ENCODE measurements at regions not wholly inside any gene's neighbourhood (a gene's known extent, or its start where the extent isn't known, plus 50 kb on each side); places are given as distances from the start of the nearest gene placed in this dataset.

DNA sequence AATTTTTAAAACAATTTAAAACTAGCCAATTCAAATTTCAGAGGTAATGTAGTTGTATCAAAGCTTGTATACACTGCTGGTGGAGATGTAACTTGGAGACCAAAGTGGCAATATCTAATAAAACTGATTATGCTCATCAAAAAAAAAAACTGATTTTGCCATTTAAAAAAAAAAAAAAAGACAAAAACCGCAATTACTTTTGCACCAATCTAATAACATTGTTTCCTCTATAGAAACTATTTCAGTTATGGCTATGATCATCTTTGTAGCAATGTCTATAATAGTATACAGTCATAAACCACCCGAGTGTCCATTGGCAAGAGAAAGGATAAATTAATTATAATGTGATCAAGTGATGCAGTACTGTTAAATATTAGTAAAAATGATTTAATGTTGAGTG is 149.3 kb upstream of the SEMA6D start:
- DNase-seq (ENCODE audit: low read depth in 2 of 2): no peak

DNA sequence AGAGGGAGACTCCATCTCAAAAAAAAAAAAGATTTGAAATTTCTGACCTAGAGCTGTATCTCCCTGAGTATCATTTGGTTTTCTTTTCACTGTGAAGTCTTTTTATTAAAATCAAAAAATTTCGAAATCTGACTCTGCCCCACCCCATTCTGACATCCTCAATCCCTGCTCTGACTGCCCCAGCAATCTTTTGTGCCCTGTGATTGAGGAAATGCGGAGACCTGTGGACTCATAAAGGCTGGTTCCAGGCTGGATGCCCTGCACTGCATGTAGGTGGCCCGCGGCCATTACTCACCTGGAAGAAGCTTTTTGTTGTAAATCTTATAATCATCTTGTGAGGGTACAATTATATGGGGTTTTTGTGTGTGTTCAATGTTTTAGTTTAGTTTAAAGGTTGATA is 147.3 kb upstream of the SEMA6D start:
- no peak for DNase-seq (ENCODE audit: low read depth in 2 of 2)

DNA sequence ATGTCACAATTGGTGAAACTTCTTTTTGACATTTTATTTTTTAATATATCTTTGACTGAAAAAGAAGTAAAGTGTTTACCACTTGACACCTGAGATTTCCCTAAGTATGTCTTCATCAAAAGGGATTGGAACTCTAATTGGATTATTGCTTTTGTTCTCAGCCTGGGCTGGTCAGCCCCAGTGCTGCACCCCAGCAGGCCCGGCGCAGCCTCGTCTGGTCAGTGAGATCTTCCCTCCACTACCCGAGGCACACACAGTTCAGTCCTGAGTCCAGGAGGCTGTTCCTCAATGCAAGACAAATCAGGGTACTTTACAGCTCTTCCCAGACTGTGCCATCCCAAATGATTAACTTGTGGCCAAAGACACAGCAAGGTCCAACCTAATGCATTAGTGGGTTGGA is 146.9 kb upstream of the SEMA6D start:
- no peak for DNase-seq (ENCODE audit: low read depth in 2 of 2)

DNA sequence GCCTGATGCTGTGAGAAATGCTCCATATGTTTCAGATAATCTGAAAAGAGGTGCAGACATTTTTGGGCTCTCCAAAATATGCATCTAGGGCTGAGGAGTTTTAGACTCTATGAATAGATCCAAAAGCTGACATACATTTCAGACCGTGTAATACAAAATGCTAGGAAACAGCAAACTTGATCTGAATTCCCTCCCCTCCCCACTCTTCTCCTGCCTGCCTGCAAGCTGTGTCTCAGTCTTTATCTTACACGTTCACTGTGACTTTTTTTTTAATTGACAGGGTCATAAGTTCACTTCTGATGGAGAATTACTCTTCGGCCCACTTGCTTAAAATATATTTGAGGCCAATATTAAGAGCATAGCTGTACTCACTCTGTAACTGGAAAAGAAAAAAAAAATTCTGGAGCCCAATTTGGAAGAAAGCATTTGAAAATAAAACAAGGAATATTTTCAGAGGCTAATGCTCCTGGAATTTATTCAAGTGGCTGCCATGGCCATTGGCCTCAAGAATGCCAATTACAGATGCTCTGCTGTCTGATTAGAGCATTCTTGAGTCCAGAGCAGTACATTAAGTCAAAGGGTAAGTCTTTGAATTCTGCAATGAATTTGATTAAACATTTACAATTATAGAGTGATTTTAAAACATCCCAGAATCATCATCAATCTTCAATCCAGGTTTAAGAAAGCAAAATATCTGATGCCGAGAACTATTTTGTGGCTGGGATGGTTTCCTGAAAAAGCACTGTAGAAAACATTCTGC is 146.2 kb upstream of the SEMA6D start:
- DNase-seq (ENCODE audit: low read depth in 2 of 2): no peak

DNA sequence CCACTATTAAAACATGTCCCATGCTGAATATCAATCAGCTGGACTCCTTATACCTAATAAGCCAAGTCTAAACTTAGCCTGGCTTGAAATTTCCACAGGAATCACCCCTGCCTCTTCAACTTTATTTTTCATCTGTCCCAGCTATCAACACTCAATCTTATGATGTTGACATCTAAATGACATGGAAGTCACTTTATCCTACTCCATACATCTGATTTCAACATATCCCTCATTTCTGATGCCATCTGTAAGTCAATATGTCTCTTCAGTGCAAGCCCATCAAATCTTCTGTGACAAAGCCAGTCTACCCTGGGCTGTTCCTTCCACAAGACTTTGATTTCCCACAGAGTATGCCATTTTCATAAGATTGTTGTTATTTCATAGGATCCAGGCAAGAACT is 143.6 kb upstream of the SEMA6D start:
- DNase-seq (ENCODE audit: low read depth in 2 of 2): no peak

DNA sequence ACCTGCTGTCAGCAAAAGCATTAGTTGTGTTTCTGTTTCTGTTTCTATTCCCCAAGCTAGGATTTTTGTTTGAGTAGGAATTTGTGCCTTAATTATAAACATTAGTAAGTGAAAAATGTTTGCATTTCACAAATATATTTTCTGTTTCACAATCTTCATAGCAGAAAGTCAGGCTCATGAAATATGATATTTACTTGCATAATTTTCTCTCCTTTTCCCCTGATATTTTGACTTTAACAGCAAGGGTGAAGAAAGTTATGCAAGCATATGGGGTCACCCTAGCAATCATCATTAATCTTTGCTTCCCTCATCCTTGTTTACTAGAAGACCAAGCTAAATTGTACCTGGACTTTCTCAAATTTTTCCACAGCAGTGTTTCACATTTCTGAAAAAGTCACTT is 140.3 kb upstream of the SEMA6D start:
- no peak for DNase-seq (ENCODE audit: low read depth in 2 of 2)

DNA sequence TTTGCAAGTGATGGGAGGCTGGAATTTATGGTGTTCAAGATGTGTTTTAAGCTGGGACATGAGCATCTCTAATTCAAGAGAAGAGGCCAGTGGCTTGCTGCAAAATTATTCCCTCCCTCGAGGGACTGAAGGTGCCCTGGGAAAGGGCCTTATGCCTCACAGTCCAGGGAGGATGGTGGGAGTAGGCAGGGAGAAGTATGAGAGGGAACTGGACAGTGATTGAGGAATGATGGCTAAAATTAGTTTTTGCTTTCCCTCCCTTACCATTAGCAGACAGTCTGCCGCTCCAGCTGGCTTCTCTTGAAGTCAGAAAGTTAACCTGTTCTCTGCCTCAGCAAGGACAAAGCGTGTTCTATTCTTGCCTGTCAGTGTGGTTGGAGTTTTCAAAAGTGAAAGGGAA is 139.8 kb upstream of the SEMA6D start:
- no peak for DNase-seq (ENCODE audit: low read depth in 2 of 2)

DNA sequence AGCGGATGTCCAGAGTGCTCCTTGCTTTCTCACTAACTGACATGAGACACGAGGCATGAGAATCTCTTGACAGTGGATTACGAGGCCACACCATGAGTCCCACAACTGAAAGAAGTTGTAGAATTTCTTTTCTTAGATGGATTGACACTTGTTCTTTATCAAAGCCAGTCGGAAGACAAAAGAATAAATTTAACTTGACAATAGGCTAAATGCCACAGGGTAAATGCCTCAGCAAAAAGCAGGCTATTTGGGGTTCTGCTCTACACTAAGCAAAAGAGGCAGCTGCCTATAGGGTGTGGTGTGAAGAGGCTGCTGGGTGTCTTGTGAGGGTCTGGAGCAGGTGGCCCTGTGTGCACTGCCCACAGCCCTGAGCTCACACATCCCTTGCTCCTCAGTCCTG is 135.1 kb upstream of the SEMA6D start:
- DNase-seq (ENCODE audit: low read depth in 2 of 2): no peak

DNA sequence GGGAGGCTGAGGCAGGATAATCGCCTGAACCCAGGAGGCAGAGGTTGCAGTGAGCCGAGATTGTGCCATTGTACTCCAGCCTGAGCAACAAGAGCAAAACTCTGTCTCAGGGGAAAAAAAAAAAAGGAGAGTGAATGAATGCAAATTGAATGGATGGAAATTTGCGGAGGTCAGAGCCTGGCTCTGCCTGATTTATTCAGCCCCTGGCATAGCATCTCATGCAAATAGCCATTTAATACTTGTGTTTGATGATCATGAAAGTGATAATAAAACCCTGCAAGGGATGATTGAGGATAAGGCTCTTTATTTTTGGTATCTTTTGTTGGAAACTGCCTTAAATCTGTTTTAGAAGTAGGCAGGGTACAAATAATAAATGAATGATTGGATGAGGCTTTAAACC is 133.0 kb upstream of the SEMA6D start:
- no peak for DNase-seq (ENCODE audit: low read depth in 2 of 2)

DNA sequence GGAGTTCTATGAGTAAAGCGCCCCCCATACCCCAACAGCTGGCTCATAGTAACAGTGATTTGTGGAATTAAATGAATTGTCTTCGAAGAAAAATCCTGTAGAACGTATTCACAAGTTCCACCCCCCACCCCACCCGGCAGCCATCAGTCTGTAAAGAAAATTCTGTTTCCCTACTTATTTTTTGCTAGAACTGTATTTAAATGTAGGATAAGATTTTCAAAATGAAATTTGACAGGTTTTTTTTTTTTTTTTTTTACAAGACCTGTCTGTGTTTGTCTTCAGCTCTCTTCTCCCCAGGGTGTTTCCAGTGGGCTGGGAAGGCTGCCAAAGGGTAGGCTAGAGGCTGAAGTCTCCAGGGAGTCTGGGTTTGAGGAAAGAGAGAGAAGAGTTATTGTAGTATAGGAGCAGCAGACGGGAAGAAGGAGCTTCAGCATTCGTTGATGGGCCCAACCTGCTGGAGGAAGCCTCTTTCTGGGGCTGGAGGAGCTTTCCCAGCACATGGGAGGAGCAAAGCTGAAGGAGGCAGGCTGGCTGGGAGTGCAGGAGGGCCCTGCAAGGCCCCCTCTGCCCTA is 130.6 kb upstream of the SEMA6D start:
- no peak for DNase-seq (ENCODE audit: low read depth in 2 of 2)

DNA sequence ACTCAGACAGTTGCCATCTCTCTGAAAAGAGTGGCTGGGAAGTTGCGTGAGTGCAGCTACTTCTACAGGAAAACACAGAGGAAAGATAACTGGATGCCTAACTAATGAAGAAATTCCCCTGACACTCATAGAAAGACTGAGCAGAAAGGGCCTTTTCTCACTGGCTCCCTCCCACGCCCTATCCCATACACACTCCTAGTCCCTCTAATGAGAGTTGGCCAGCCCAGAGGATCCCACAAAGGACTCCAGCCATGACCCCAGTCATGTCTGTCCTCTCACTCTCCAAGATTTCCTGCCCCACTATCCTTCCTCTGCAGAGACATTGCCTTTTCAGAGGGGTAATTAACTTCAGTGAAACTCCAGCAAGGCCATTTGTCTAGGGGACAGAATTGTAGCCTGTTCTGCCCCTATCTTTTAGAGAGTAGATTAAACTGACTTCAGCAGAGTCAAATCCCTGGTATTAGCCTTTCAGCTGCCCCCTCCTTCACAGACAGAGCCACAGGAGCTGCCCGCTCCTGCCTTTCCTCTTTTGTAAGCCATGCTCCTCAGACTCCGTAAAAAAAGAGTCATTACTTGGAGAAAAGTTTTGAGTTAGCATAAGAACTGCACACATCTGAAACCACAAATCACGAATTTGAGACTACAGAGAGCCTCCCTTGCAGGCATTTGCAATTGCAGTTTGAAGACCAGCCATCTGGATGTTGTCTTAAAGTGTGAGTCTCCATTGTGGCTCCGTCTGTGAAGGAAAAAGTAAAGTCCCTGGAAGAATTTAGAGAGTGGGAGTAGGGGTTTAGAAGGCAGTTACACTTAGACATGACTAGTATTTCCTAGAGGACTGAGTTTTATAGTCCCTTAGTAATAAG is 129.1 kb upstream of the SEMA6D start:
- no peak for DNase-seq (ENCODE audit: low read depth in 2 of 2)

DNA sequence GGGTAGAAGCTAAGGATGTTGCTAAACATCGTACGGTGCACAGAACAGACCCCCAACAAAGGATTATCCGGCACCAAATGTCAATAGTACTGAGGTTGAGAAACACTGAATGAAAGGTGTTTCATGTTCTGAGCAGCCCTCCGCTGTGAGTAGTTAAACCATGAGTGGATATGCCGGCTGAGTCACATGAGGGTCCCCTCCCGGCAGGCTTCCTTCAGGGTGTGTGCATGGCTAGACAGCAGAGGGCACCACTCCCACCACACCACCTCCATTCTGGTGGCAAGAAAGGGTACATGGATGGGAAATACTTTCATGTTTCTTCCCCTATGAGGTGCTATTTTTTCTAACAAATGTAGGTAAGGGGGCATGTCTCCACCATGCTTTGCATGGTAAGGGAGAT is 128.3 kb upstream of the SEMA6D start:
- DNase-seq (ENCODE audit: low read depth in 2 of 2): no peak

DNA sequence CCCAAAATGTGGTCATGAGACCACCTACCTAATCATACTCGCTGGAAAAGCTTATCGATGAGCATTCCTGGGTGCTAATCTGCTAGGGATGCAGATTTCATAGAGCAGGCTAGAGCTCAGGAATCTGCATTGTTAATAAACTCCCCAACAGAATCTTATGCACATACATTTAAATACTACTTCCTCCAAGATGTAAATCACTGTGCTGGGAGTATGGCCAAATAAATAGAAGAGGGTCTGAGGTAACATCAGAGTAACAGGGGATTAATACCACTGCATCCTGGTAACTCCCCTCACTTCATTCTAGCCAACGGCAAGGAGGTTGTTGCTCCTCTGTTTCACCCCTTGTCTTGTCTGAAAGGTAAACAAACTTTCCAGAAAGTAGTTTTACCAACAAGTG is 118.3 kb upstream of the SEMA6D start:
- DNase-seq (ENCODE audit: low read depth in 2 of 2): no peak

DNA sequence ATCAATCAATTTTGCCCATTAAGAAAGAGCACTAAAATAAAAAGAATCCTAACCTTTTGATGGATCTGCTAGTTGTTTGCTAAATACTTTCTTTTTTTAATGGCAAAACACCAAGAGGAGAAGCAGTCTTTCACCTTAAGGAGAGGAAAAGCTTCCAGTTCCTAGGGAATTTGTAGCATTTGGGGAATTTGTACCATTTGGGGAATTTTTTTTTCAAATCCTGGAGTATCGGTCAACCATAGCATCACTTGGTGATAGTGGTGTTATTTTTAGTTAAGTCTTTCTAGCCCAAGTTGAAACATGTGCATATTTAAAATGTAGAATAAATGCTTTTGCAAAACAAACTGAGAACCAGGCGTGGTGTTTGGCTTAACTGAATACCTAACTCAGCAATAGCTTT is 117.5 kb upstream of the SEMA6D start:
- DNase-seq (ENCODE audit: low read depth in 2 of 2): no peak

DNA sequence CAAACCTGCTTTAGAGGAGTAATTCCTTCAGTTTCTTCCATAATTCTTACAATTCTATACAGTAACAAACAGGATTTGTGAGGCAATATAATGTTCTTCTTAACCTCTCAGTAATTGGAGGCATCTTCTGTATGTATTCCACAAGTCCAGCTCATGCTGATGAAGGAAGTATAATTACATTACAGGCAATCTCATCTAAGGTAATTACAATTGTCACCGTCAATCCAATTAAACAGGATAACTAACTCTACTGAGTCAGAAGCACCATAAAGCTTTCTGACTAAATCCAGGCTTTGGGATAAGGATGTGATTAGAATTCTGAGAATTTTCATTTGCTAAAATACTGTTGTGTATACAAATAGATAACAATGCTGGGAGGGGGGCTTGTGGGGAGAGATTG is 115.2 kb upstream of the SEMA6D start:
- DNase-seq (ENCODE audit: low read depth in 2 of 2): no peak

DNA sequence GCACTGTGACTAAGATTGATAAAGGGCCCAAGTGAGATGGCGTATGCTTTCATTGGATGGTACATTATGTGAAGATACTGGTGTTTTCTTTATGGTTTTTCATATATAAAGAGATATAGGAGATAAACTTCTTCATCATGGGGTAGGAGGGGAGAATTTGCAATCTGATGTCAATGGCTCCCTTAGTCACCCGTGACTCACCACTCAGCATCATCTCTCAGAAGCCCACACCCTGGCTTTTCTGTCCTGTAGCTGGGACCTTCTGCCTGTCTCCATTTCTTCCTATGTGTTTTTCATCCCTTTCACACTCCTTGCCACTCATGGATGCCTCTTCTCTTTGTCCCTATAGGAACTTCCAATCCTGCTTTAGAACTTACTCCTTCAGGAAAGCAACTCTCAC is 114.3 kb upstream of the SEMA6D start:
- DNase-seq (ENCODE audit: low read depth in 2 of 2): no peak

DNA sequence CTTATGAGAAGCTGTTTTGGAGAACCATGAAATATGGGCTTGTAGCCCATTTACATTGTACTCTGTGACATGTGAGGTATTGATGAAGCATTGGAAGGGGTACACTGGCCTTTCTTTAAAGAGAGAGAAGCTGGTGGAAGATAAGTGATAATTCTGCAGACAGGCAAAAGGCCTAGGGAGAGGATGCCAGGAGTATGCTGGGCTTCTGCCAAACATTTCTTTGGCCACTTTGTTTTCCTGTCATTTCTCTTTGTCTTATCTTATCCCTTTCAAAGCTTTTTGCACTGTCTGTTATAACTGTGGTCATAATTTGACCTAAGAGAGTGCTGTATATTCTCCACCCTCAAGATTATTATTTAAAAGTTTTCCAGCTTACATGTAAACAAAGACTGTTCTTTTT is 109.6 kb upstream of the SEMA6D start:
- no peak for DNase-seq (ENCODE audit: low read depth in 2 of 2)

DNA sequence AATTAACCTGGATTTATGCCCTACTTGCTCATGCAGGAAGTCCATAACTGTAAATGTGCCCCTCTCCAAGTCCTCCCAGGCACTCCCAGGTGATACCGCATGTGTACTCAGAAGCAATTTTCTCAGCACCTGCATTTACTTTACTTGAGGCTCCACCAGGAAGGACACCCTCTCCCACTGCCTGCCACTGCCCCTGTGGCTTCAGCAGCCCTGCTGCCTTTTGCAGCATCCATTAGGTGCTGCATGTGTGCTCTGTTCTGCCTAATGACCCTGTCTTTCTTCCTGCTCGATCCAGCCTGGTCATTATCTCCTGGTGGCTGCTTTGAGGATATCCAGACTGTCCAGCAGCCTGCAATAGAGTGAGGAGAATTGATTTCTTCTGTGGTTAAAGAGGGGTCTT is 107.6 kb upstream of the SEMA6D start:
- DNase-seq (ENCODE audit: low read depth in 2 of 2): no peak

DNA sequence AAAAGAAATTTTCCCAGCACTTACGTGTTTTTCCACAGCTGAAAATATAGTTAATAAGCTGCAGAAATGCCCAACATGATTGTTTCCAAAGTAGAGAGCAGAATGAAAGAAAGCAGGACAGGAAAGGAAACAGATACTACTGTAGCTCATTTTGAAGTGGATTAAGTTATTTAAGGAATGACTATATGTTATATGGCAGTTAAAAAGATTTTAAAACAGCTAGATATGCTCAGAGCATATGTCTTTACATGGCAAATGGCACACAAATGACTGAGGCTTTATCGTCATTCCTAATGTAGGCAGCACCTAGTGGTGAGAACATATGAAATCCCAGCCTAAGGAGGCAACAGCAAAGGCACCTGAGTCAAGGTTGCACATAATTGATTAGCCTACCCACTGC is 106.6 kb upstream of the SEMA6D start:
- DNase-seq (ENCODE audit: low read depth in 2 of 2): no peak

DNA sequence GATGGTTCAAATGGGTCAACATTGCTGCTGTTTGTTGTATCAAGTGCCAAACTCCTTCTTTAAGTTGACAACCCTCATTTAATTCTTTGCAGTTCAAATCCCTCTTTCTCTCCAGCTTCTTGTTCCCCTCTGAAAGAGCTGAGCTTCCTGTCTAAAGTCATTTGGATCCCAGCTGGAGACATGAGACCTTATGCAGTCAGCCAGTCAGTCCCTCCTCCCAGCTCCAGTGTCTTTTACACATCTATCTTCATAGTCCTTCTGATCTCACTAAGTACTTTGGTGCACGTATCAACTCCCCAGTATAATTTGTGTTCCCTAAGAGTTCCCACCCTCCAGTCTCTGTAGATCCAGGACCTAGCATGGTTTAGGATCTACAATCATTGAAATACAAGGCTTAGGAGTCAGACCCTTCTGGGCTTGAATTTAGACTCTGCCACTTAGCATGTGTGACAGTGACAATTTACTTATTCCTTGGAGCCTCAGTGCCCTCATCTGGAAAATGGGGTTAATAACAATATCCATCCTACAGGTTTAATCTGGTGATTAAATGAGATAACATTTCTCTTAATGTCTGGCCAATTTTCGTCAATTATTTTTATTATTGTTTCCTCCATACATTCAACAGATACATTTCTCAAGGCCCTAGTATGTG is 102.8 kb upstream of the SEMA6D start:
- no peak for DNase-seq (ENCODE audit: low read depth in 2 of 2)

DNA sequence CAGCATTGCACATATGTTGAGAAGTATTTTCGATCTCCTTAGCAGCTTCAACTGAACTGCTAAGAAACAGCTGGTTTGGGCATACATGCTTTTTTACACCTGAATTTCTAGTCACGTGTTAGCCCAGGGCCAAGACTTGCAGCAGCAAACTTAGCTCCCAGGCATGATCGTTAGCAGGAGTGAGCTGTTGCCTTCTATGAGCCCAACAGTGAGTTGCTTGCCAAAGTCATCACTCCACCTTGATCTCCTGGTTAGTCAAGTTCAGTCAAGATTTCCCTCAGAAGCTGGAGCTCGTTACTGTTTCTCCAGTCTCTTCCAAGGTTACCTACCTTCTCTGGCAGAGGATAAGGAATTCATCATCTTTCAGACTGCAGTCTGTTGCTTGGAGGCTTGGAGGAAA is 100.4 kb upstream of the SEMA6D start:
- DNase-seq (ENCODE audit: low read depth in 2 of 2): no peak

DNA sequence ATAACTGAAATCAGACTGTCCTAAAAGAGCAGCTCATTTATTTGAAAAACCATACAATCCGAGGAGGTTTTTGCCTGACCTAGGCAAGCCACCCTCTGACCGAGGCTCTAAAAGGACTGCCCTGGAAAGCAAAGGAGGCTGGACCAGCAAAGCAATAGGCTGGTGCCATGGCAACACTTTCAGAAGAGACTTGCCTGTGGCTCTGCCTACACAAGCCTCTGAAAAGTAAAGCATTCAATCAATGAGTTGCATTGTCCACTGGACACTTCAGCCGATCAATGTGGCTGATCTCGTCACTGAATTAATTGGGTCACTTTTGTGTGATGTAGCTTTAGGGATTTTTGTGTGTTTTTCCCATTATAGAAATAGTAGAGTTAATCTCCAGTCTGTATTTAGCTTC is 99.1 kb upstream of the SEMA6D start:
- no peak for DNase-seq (ENCODE audit: low read depth in 2 of 2)
